ENCODE measurements at regions not wholly inside any gene's neighbourhood (a gene's known extent, or its start where the extent isn't known, plus 50 kb on each side); places are given as distances from the start of the nearest gene placed in this dataset.

DNA sequence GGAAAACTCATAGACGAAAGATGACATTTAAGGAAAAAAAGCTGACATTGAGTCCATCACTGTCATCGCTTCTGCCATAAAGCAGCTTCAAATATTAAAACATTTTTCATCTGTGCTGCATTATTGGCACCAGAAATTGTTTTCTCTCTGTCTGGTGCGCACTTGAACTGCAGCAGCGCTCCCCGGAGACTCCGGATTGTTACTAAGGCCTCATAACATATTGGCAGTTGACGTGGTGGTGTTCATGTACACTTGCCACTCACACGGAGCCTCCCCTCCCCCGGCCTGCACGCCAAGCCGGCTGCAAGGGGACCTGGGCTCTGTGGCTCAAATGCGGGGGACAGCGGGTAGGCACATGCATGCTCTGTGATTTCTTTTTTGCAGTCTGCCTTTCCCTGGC lies 203.2 kb downstream of the TSHZ3 start:
- Histone ChIP-seq H3K9me3 (ENCODE audit: low read length) (no peaks in the 10 kb centered on the region), H3K9ac (ENCODE audit: low read length) (no peak overlapping the region), H3K27ac (ENCODE audit: low read length) (no peak overlapping the region), H3F3A (ENCODE audit: insufficient read depth, low read length, poor library complexity, severe bottlenecking) (no peaks in the 10 kb centered on the region), H2AFZ (ENCODE audit: low read depth, low read length) (no peak overlapping the region), H3K36me3 (ENCODE audit: insufficient read depth, low read length) (no peaks in the 10 kb centered on the region), H3K79me2 (replicated peaks; ENCODE audit: insufficient read depth, low read length) (no peaks in the 10 kb centered on the region), H3K27me3 (ENCODE audit: insufficient read depth, low read depth, low read length) (peaks cover 5% of the 10 kb centered on the region), H4K20me1 (ENCODE audit: insufficient read depth) (no peaks in the 10 kb centered on the region), H3K4me3 (ENCODE audit: low read length) (no peak overlapping the region), H3K9me2 (ENCODE audit: insufficient read depth, low read length) (no peaks in the 10 kb centered on the region), H3K4me2 (ENCODE audit: low read length) (no peak overlapping the region)
- TF ChIP-seq, protein P1, sequence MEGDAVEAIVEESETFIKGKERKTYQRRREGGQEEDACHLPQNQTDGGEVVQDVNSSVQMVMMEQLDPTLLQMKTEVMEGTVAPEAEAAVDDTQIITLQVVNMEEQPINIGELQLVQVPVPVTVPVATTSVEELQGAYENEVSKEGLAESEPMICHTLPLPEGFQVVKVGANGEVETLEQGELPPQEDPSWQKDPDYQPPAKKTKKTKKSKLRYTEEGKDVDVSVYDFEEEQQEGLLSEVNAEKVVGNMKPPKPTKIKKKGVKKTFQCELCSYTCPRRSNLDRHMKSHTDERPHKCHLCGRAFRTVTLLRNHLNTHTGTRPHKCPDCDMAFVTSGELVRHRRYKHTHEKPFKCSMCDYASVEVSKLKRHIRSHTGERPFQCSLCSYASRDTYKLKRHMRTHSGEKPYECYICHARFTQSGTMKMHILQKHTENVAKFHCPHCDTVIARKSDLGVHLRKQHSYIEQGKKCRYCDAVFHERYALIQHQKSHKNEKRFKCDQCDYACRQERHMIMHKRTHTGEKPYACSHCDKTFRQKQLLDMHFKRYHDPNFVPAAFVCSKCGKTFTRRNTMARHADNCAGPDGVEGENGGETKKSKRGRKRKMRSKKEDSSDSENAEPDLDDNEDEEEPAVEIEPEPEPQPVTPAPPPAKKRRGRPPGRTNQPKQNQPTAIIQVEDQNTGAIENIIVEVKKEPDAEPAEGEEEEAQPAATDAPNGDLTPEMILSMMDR (IDR thresholded peaks at IDR 0.05; ENCODE audit: poor library complexity, severe bottlenecking): peak; percentile 25
- peak; percentile 100 for TF ChIP-seq POLR2AphosphoS5 (IDR thresholded peaks at IDR 0.05)
- peak; percentile 53 for TF ChIP-seq RAD21 (conservative IDR thresholded peaks at IDR 0.05)
- TF ChIP-seq EZH2 (IDR thresholded peaks at IDR 0.05; ENCODE audit: borderline replicate concordance, insufficient read depth, low read length, poor library complexity, severe bottlenecking): no peak
- TF ChIP-seq MXI1 (conservative IDR thresholded peaks at IDR 0.05; ENCODE audit: poor library complexity, severe bottlenecking): peak; percentile 35
- TF ChIP-seq TAF1 (IDR thresholded peaks at IDR 0.05; ENCODE audit: low read depth): no peak
- no peak for TF ChIP-seq SMC3 (conservative IDR thresholded peaks at IDR 0.05; ENCODE audit: poor library complexity)
- TF ChIP-seq, protein P2, sequence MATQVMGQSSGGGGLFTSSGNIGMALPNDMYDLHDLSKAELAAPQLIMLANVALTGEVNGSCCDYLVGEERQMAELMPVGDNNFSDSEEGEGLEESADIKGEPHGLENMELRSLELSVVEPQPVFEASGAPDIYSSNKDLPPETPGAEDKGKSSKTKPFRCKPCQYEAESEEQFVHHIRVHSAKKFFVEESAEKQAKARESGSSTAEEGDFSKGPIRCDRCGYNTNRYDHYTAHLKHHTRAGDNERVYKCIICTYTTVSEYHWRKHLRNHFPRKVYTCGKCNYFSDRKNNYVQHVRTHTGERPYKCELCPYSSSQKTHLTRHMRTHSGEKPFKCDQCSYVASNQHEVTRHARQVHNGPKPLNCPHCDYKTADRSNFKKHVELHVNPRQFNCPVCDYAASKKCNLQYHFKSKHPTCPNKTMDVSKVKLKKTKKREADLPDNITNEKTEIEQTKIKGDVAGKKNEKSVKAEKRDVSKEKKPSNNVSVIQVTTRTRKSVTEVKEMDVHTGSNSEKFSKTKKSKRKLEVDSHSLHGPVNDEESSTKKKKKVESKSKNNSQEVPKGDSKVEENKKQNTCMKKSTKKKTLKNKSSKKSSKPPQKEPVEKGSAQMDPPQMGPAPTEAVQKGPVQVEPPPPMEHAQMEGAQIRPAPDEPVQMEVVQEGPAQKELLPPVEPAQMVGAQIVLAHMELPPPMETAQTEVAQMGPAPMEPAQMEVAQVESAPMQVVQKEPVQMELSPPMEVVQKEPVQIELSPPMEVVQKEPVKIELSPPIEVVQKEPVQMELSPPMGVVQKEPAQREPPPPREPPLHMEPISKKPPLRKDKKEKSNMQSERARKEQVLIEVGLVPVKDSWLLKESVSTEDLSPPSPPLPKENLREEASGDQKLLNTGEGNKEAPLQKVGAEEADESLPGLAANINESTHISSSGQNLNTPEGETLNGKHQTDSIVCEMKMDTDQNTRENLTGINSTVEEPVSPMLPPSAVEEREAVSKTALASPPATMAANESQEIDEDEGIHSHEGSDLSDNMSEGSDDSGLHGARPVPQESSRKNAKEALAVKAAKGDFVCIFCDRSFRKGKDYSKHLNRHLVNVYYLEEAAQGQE (IDR thresholded peaks at IDR 0.05; ENCODE audit: borderline replicate concordance): peak; percentile 90
- TF ChIP-seq EP300 (conservative IDR thresholded peaks at IDR 0.05; ENCODE audit: poor library complexity, severe bottlenecking): peak; percentile 99

DNA sequence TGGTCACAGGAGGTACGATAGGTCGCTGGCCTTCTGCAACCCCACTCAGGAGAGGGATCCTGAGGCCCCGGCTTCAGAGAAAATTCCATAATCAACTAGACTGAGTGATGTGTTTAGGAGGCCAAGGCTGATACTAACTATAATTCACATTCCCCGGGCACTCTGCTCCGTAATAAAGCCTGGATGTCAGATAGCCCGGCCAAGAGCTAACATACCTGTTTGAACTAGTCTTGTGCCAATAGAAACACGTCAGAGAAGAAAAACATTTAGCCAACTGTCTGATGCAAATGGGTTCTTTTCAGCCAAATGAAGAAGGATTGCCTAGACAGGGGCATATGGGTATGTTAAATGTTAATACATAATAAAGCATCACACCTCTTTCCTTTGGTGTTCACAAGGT lies 204.2 kb downstream of the TSHZ3 start:
- TF ChIP-seq, protein P1 (IDR thresholded peaks at IDR 0.05; ENCODE audit: poor library complexity, severe bottlenecking): no peak
- TF ChIP-seq RAD21 (conservative IDR thresholded peaks at IDR 0.05) (no peak), EZH2 (IDR thresholded peaks at IDR 0.05; ENCODE audit: borderline replicate concordance, insufficient read depth, low read length, poor library complexity, severe bottlenecking) (no peak), SMC3 (conservative IDR thresholded peaks at IDR 0.05; ENCODE audit: poor library complexity) (no peak), POLR2AphosphoS5 (IDR thresholded peaks at IDR 0.05) (no peak), EP300 (conservative IDR thresholded peaks at IDR 0.05; ENCODE audit: poor library complexity, severe bottlenecking) (no peak), TAF1 (IDR thresholded peaks at IDR 0.05; ENCODE audit: low read depth) (no peak), MXI1 (conservative IDR thresholded peaks at IDR 0.05; ENCODE audit: poor library complexity, severe bottlenecking) (no peak)
- TF ChIP-seq, protein P2 (IDR thresholded peaks at IDR 0.05; ENCODE audit: borderline replicate concordance): no peak
- Histone ChIP-seq H3K79me2 (replicated peaks; ENCODE audit: insufficient read depth, low read length) (no peaks in the 10 kb centered on the region), H3F3A (ENCODE audit: insufficient read depth, low read length, poor library complexity, severe bottlenecking) (no peaks in the 10 kb centered on the region), H3K9me2 (ENCODE audit: insufficient read depth, low read length) (no peaks in the 10 kb centered on the region), H3K4me3 (ENCODE audit: low read length) (no peak overlapping the region), H3K4me2 (ENCODE audit: low read length) (no peak overlapping the region), H2AFZ (ENCODE audit: low read depth, low read length) (no peak overlapping the region), H4K20me1 (ENCODE audit: insufficient read depth) (no peaks in the 10 kb centered on the region), H3K36me3 (ENCODE audit: insufficient read depth, low read length) (no peaks in the 10 kb centered on the region), H3K27ac (ENCODE audit: low read length) (no peak overlapping the region), H3K9ac (ENCODE audit: low read length) (no peak overlapping the region), H3K9me3 (ENCODE audit: low read length) (no peaks in the 10 kb centered on the region), H3K27me3 (ENCODE audit: insufficient read depth, low read depth, low read length) (peaks cover 12% of the 10 kb centered on the region)

All from neural cell (in vitro differentiated cells).